Neural cell (in vitro differentiated cells): ENCODE measurements at regions not wholly inside any gene's neighbourhood (a gene's known extent, or its start where the extent isn't known, plus 50 kb on each side); places are given as distances from the start of the nearest gene placed in this dataset.

Source experiments
- H2AFZ ChIP-seq: fragments of 200-600, 300-800 bp; sonication (generic), shearing (Covaris generic); 2 replicates; pipeline ENCODE4 v1.6.0; 2014; ENCODE audit warnings: low read depth, mild to moderate bottlenecking, antibody characterized with exemption, low read length, moderate library complexity
- H3F3A ChIP-seq: fragments of 200-600 bp; shearing (Covaris generic); 2 replicates; pipeline ENCODE4 v1.6.1; 2016; ENCODE audit warnings: mild to moderate bottlenecking, moderate library complexity, mixed read lengths, antibody characterized with exemption, low read length; ENCODE audit not compliant: insufficient read depth, poor library complexity, severe bottlenecking
- H3K27ac ChIP-seq: fragments of 200-600, 300-800 bp; sonication (generic), shearing (Covaris generic); 2 replicates; pipeline ENCODE4 v1.5.1; 2014; ENCODE audit warnings: mild to moderate bottlenecking, low read length, moderate library complexity
- H3K27me3 ChIP-seq: fragments of 300-800, 200-600 bp; sonication (generic), shearing (Covaris generic); 2 replicates; pipeline ENCODE4 v1.6.0; 2014; ENCODE audit warnings: mild to moderate bottlenecking, low read depth, low read length, moderate library complexity; ENCODE audit not compliant: insufficient read depth
- H3K36me3 ChIP-seq: fragments of 300-800, 200-600 bp; sonication (generic), shearing (Covaris generic); 2 replicates; pipeline ENCODE4 v1.5.1; 2014; ENCODE audit warnings: mild to moderate bottlenecking, antibody characterized with exemption, low read length, moderate library complexity; ENCODE audit not compliant: insufficient read depth
- H3K4me2 ChIP-seq: fragments of 300-800, 200-600 bp; sonication (generic), shearing (Covaris generic); 2 replicates; pipeline ENCODE4 v1.6.0; 2014; ENCODE audit warnings: mild to moderate bottlenecking, low read length
- H3K4me3 ChIP-seq: fragments of 300-800, 200-600 bp; sonication (generic), shearing (Covaris generic); 2 replicates; pipeline ENCODE4 v1.5.1; 2014; ENCODE audit warnings: mild to moderate bottlenecking, low read length, moderate library complexity
- H3K79me2 ChIP-seq: fragments of 200-600 bp; shearing (Covaris generic); replicated peaks from 2 replicates; pipeline ENCODE4 v1.6.0; 2014; ENCODE audit warnings: mild to moderate bottlenecking, low read length, moderate library complexity; ENCODE audit not compliant: insufficient read depth
- H3K9ac ChIP-seq: fragments of 300-800, 200-600 bp; sonication (generic), shearing (Covaris generic); 2 replicates; pipeline ENCODE4 v1.6.1; 2016; ENCODE audit warnings: mild to moderate bottlenecking, low read length, mixed read lengths
- H3K9me2 ChIP-seq: fragments of 200-600 bp; shearing (Covaris generic); 2 replicates; pipeline ENCODE4 v1.6.1; 2016; ENCODE audit warnings: mild to moderate bottlenecking, low read length, mixed read lengths; ENCODE audit not compliant: insufficient read depth
- H3K9me3 ChIP-seq: fragments of 200-600, 300-800 bp; sonication (generic), shearing (Covaris generic); 2 replicates; pipeline ENCODE4 v1.6.1; 2016; ENCODE audit warnings: mild to moderate bottlenecking, mixed run types, low read length, moderate library complexity, mixed read lengths
- H4K20me1 ChIP-seq: fragments of 200-600 bp; shearing (Covaris generic); 2 replicates; pipeline ENCODE4 v1.6.1; 2016; ENCODE audit warnings: mild to moderate bottlenecking, mixed run types; ENCODE audit not compliant: insufficient read depth
- EP300 ChIP-seq: fragments of 450-650 bp; conservative IDR thresholded peaks from 2 replicates; pipeline ENCODE4 v1.6.1; 2014; ENCODE audit warnings: antibody characterized with exemption, mild to moderate bottlenecking, moderate library complexity; ENCODE audit not compliant: poor library complexity, severe bottlenecking
- EZH2 ChIP-seq: fragments of 200-600, 300-800 bp; shearing (Covaris generic), sonication (generic); IDR thresholded peaks from 2 replicates; pipeline ENCODE4 v1.6.1; 2014; ENCODE audit warnings: antibody characterized with exemption, low read length, borderline replicate concordance, mild to moderate bottlenecking; ENCODE audit not compliant: insufficient read depth, poor library complexity, severe bottlenecking
- MXI1 ChIP-seq: fragments of 450-650 bp; conservative IDR thresholded peaks from 2 replicates; pipeline ENCODE4 v1.6.1; 2014; ENCODE audit warnings: antibody characterized with exemption, mild to moderate bottlenecking; ENCODE audit not compliant: poor library complexity, severe bottlenecking
- POLR2AphosphoS5 ChIP-seq: IDR thresholded peaks from 2 replicates; pipeline ENCODE4 v1.6.1; 2012
- RAD21 ChIP-seq: fragments of 450-650 bp; conservative IDR thresholded peaks from 2 replicates; pipeline ENCODE4 v1.6.1; 2014; ENCODE audit warnings: antibody characterized with exemption, mild to moderate bottlenecking, moderate library complexity
- SMC3 ChIP-seq: fragments of 450-650 bp; conservative IDR thresholded peaks from 2 replicates; pipeline ENCODE4 v1.6.1; 2014; ENCODE audit warnings: antibody characterized with exemption, mild to moderate bottlenecking, moderate library complexity; ENCODE audit not compliant: poor library complexity
- TAF1 ChIP-seq: IDR thresholded peaks from 2 replicates; pipeline ENCODE4 v1.6.1; 2012; ENCODE audit warnings: low read depth
- TF ChIP-seq, protein P1 (sequence below): fragments of 450-650 bp; IDR thresholded peaks from 2 replicates; pipeline ENCODE4 v1.5.1; 2014; ENCODE audit warnings: antibody characterized with exemption, mild to moderate bottlenecking, moderate library complexity; ENCODE audit not compliant: poor library complexity, severe bottlenecking
- TF ChIP-seq, protein P2 (sequence below): IDR thresholded peaks from 2 replicates; pipeline ENCODE4 v1.6.1; 2012; ENCODE audit warnings: borderline replicate concordance

DNA sequence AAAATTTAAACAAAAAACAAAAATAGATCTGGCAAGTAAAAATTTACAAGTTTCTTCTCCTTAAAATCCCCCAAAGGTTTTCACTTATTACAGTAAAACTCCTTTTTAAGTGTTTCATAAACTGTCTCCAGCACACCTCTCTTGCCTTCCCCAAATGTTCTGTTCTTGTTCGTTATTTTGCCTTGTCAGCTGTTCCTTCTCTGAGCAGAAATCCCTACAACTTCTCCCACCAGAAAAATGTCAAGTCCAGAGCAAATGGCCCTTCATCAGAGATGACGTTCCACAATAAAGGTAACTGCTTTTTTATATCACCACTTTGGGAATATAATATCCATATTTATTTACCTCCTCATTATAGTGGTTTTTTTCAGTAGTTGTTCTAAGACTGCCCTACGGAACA lies 432.1 kb downstream of the ADAM29 start:
- no peaks in the 10 kb centered on the region for H3K27me3 ChIP-seq
- H3K4me2 ChIP-seq = no peak overlapping the region
- no peak overlapping the region for H3K4me3 ChIP-seq
- H3K27ac ChIP-seq = no peak overlapping the region
- no peaks in the 10 kb centered on the region for H3F3A ChIP-seq
- H3K9me3 ChIP-seq = no peaks in the 10 kb centered on the region
- H3K36me3 ChIP-seq = no peaks in the 10 kb centered on the region
- TF ChIP-seq, protein P1, sequence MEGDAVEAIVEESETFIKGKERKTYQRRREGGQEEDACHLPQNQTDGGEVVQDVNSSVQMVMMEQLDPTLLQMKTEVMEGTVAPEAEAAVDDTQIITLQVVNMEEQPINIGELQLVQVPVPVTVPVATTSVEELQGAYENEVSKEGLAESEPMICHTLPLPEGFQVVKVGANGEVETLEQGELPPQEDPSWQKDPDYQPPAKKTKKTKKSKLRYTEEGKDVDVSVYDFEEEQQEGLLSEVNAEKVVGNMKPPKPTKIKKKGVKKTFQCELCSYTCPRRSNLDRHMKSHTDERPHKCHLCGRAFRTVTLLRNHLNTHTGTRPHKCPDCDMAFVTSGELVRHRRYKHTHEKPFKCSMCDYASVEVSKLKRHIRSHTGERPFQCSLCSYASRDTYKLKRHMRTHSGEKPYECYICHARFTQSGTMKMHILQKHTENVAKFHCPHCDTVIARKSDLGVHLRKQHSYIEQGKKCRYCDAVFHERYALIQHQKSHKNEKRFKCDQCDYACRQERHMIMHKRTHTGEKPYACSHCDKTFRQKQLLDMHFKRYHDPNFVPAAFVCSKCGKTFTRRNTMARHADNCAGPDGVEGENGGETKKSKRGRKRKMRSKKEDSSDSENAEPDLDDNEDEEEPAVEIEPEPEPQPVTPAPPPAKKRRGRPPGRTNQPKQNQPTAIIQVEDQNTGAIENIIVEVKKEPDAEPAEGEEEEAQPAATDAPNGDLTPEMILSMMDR = no peak
- TF ChIP-seq TAF1 = no peak
- no peaks in the 10 kb centered on the region for H3K9me2 ChIP-seq
- no peaks in the 10 kb centered on the region for H4K20me1 ChIP-seq
- H3K9ac ChIP-seq = no peak overlapping the region
- H2AFZ ChIP-seq = no peak overlapping the region
- no peaks in the 10 kb centered on the region for H3K79me2 ChIP-seq

DNA sequence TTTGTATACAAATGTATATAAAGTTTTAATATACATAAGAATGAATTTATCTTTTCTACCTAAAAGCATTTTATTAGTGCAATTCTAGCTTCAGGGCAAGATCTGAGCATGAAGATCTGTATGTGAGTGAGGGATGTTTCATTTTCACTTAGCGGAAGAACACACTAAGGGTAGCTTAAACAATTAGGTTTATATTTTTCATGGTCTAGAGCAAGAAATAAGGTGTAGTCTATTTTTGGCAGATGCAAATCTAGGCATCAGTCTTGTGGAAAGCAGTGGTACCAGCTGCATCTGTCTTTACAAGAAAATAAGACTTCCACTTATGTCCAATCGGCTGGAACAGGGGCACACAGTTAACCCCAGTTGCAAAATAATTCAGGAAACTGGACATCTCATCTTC lies 433.3 kb downstream of the ADAM29 start:
- H2AFZ ChIP-seq = no peak overlapping the region
- H3K36me3 ChIP-seq = no peaks in the 10 kb centered on the region
- no peak overlapping the region for H3K4me3 ChIP-seq
- no peaks in the 10 kb centered on the region for H3K9me3 ChIP-seq
- no peak overlapping the region for H3K4me2 ChIP-seq
- no peaks in the 10 kb centered on the region for H3F3A ChIP-seq
- no peak overlapping the region for H3K27ac ChIP-seq
- no peak for TF ChIP-seq EP300
- no peak for TF ChIP-seq POLR2AphosphoS5
- no peak for TF ChIP-seq SMC3
- TF ChIP-seq RAD21 = no peak
- TF ChIP-seq EZH2 = no peak
- TF ChIP-seq, protein P1 = no peak
- no peak for TF ChIP-seq TAF1
- TF ChIP-seq, protein P2, sequence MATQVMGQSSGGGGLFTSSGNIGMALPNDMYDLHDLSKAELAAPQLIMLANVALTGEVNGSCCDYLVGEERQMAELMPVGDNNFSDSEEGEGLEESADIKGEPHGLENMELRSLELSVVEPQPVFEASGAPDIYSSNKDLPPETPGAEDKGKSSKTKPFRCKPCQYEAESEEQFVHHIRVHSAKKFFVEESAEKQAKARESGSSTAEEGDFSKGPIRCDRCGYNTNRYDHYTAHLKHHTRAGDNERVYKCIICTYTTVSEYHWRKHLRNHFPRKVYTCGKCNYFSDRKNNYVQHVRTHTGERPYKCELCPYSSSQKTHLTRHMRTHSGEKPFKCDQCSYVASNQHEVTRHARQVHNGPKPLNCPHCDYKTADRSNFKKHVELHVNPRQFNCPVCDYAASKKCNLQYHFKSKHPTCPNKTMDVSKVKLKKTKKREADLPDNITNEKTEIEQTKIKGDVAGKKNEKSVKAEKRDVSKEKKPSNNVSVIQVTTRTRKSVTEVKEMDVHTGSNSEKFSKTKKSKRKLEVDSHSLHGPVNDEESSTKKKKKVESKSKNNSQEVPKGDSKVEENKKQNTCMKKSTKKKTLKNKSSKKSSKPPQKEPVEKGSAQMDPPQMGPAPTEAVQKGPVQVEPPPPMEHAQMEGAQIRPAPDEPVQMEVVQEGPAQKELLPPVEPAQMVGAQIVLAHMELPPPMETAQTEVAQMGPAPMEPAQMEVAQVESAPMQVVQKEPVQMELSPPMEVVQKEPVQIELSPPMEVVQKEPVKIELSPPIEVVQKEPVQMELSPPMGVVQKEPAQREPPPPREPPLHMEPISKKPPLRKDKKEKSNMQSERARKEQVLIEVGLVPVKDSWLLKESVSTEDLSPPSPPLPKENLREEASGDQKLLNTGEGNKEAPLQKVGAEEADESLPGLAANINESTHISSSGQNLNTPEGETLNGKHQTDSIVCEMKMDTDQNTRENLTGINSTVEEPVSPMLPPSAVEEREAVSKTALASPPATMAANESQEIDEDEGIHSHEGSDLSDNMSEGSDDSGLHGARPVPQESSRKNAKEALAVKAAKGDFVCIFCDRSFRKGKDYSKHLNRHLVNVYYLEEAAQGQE = no peak
- no peak for TF ChIP-seq MXI1
- no peaks in the 10 kb centered on the region for H4K20me1 ChIP-seq
- no peaks in the 10 kb centered on the region for H3K79me2 ChIP-seq
- H3K9me2 ChIP-seq = no peaks in the 10 kb centered on the region
- H3K27me3 ChIP-seq = no peaks in the 10 kb centered on the region
- H3K9ac ChIP-seq = no peak overlapping the region
